WTC11 (cell line): ENCODE measurements at regions not wholly inside any gene's neighbourhood (a gene's known extent, or its start where the extent isn't known, plus 50 kb on each side); places are given as distances from the start of the nearest gene placed in this dataset.

Experiments used
- ATAC-seq: fragments of 200-7000 bp; cut with Tn5 transposase; 2 replicates; pipeline ENCODE4 v1.10.0; 2021; ENCODE audit warnings: mild to moderate bottlenecking, moderate library complexity
- CTCF ChIA-PET: fragments of 300-600 bp; sonication (Branson Sonifier 250); formaldehyde crosslinking; loops from one replicate; lab custom pipeline; 2021; ENCODE audit warnings: antibody characterized with exemption; lab: Charles Lee
- POLR2A ChIA-PET: fragments of 350-600 bp; sonication (Branson Sonifier 250); formaldehyde crosslinking; loops from one replicate; lab custom pipeline; 2021; ENCODE audit warnings: antibody characterized with exemption; lab: Charles Lee
- DNase-seq: peaks from one replicate; pipeline ENCODE4 v3.0.0; 2021; ENCODE audit warnings: low spot score
- H3K27ac Mint-ChIP-seq: 2 replicates; pipeline ENCODE4 v1.8.0; 2021; ENCODE audit warnings: mixed read lengths
- H3K27me3 Mint-ChIP-seq: 2 replicates; pipeline ENCODE4 v1.8.0; 2021; ENCODE audit warnings: low read depth, mild to moderate bottlenecking, moderate library complexity, mixed read lengths
- H3K36me3 Mint-ChIP-seq: 2 replicates; pipeline ENCODE4 v1.8.0; 2021; ENCODE audit warnings: mixed read lengths
- H3K4me1 Mint-ChIP-seq: 2 replicates; pipeline ENCODE4 v1.8.0; 2022; ENCODE audit warnings: mixed read lengths
- H3K4me3 Mint-ChIP-seq: 2 replicates; pipeline ENCODE4 v1.8.0; 2021; ENCODE audit warnings: mild to moderate bottlenecking, moderate library complexity, mixed read lengths
- H3K9me3 Mint-ChIP-seq: 2 replicates; pipeline ENCODE4 v1.8.0; 2021; ENCODE audit warnings: mixed read lengths
- ATF1 ChIP-seq: sonication (generic); formaldehyde crosslinking; IDR thresholded peaks from 2 replicates; pipeline ENCODE4 v1.8.1; 2023; ENCODE audit warnings: mild to moderate bottlenecking, moderate library complexity, missing genetic modification reagents
- ATF3 ChIP-seq: sonication (generic); formaldehyde crosslinking; conservative IDR thresholded peaks from 2 replicates; pipeline ENCODE4 v1.8.1; 2022; ENCODE audit warnings: mild to moderate bottlenecking, missing genetic modification reagents
- CBFB ChIP-seq: sonication (generic); formaldehyde crosslinking; IDR thresholded peaks from 2 replicates; pipeline ENCODE4 v1.8.1; 2022; ENCODE audit warnings: mild to moderate bottlenecking, low read depth, missing genetic modification reagents
- E2F4 ChIP-seq: sonication (generic); formaldehyde crosslinking; IDR thresholded peaks from 2 replicates; pipeline ENCODE4 v1.8.1; 2022; ENCODE audit warnings: low read depth, mild to moderate bottlenecking, moderate library complexity, missing genetic modification reagents, borderline replicate concordance
- FOXP4 ChIP-seq: sonication (generic); formaldehyde crosslinking; IDR thresholded peaks from 2 replicates; pipeline ENCODE4 v1.8.0; 2022; ENCODE audit warnings: mild to moderate bottlenecking, missing genetic modification reagents
- MAX ChIP-seq: sonication (generic); formaldehyde crosslinking; IDR thresholded peaks from 2 replicates; pipeline ENCODE4 v1.8.0; 2022; ENCODE audit warnings: mild to moderate bottlenecking, missing genetic modification reagents
- NFE2L1 ChIP-seq: sonication (generic); formaldehyde crosslinking; IDR thresholded peaks from 2 replicates; pipeline ENCODE4 v1.8.1; 2023; ENCODE audit warnings: missing genetic modification reagents
- RELA ChIP-seq: sonication (generic); formaldehyde crosslinking; IDR thresholded peaks from 2 replicates; pipeline ENCODE4 v1.8.1; 2022; ENCODE audit warnings: missing genetic modification reagents, mild to moderate bottlenecking, borderline replicate concordance
- ZNF219 ChIP-seq: sonication (generic); formaldehyde crosslinking; IDR thresholded peaks from 2 replicates; pipeline ENCODE4 v1.8.0; 2023; ENCODE audit warnings: missing genetic modification reagents, mild to moderate bottlenecking, borderline replicate concordance
- ZNF263 ChIP-seq: sonication (generic); formaldehyde crosslinking; IDR thresholded peaks from 2 replicates; pipeline ENCODE4 v1.8.1; 2022; ENCODE audit warnings: low read depth, mild to moderate bottlenecking, moderate library complexity, missing genetic modification reagents
- ZNF423 ChIP-seq: fragments of 250-450 bp; sonication (Bioruptor Pico); IDR thresholded peaks from 2 replicates; pipeline ENCODE4 v2.1.2; 2022; ENCODE audit warnings: mild to moderate bottlenecking, moderate library complexity
- TF ChIP-seq, protein P1 (sequence below): sonication (generic); formaldehyde crosslinking; IDR thresholded peaks from 2 replicates; pipeline ENCODE4 v1.8.1; 2023; ENCODE audit warnings: mild to moderate bottlenecking, missing genetic modification reagents, moderate library complexity
- TF ChIP-seq, protein P2 (sequence below): fragments of 250-450 bp; sonication (Bioruptor Pico); IDR thresholded peaks from 2 replicates; pipeline ENCODE4 v1.8.0; 2021; ENCODE audit warnings: mild to moderate bottlenecking
- TF ChIP-seq, protein P3 (sequence below): sonication (generic); formaldehyde crosslinking; IDR thresholded peaks from 2 replicates; pipeline ENCODE4 v1.8.0; 2022; ENCODE audit warnings: missing genetic modification reagents

DNA sequence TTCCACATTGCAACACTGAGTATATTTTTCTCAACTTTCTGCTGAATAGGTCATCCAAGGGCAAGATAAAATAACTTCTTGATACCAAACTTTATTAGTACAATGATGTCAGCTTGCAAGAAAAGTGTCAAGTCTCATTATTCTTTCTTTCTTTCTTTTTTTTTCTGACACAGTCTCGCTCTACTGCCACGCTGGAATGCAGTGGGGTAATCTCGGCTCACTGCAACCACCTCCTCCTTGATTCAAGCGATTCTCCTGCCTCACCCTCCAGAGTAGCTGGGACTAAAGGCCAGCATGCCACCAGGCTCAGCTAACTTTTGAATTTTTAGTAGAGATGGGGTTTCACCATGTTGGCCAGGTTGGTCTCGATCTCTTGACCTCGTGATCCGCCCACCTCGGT, 523.4 kb downstream of the FSCB start (continued):
- TF ChIP-seq ATF1 (no peak), CBFB (no peak), FOXP4 (CRISPR knock-in tag) (no peak)

DNA sequence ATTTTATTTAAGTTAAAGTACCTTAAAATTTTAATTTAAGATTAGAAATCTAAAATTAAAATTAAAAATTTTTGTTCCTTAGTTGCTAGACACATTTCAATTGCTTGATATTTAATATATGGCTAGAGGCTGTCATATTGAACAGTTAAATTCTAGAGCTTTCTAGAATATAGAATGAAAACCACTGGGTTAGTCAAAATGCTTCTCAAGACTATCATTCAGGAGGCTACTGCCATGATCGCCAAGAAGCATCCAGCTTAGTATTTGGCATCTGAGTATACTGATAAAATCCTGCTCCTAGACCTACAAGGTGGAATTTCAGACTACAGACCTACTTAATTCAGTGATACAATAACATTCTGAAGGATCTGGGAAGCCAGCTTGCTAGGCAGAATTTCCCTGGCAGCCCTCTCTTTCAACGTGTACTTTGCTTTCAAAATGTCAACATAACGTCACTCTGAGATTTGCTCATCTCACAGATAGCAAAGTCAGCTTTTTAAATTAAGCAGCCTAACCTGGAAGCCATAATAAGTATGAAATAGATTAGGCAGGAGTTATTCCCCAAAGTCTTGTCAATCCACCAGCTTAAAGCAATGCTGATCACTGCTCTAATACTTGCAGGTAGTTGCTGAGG, 525.8 kb downstream of the FSCB start:
- no peak for ATAC-seq
- no peak for DNase-seq
- H3K9me3 Mint-ChIP-seq = peaks cover 19% of the 10 kb centered on the region
- H3K36me3 Mint-ChIP-seq = peaks cover 3% of the 10 kb centered on the region; the same call in 1 of the 2 replicates
- H3K27me3 Mint-ChIP-seq = no peaks in the 10 kb centered on the region
- TF ChIP-seq, protein P1, sequence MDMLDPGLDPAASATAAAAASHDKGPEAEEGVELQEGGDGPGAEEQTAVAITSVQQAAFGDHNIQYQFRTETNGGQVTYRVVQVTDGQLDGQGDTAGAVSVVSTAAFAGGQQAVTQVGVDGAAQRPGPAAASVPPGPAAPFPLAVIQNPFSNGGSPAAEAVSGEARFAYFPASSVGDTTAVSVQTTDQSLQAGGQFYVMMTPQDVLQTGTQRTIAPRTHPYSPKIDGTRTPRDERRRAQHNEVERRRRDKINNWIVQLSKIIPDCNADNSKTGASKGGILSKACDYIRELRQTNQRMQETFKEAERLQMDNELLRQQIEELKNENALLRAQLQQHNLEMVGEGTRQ (CRISPR knock-in tag) = no peak
- TF ChIP-seq, protein P2, sequence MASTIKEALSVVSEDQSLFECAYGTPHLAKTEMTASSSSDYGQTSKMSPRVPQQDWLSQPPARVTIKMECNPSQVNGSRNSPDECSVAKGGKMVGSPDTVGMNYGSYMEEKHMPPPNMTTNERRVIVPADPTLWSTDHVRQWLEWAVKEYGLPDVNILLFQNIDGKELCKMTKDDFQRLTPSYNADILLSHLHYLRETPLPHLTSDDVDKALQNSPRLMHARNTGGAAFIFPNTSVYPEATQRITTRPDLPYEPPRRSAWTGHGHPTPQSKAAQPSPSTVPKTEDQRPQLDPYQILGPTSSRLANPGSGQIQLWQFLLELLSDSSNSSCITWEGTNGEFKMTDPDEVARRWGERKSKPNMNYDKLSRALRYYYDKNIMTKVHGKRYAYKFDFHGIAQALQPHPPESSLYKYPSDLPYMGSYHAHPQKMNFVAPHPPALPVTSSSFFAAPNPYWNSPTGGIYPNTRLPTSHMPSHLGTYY (CRISPR knock-in tag) = no peak
- no peak for TF ChIP-seq NFE2L1 (CRISPR knock-in tag)
- TF ChIP-seq RELA (CRISPR knock-in tag) = no peak
- TF ChIP-seq, protein P3, sequence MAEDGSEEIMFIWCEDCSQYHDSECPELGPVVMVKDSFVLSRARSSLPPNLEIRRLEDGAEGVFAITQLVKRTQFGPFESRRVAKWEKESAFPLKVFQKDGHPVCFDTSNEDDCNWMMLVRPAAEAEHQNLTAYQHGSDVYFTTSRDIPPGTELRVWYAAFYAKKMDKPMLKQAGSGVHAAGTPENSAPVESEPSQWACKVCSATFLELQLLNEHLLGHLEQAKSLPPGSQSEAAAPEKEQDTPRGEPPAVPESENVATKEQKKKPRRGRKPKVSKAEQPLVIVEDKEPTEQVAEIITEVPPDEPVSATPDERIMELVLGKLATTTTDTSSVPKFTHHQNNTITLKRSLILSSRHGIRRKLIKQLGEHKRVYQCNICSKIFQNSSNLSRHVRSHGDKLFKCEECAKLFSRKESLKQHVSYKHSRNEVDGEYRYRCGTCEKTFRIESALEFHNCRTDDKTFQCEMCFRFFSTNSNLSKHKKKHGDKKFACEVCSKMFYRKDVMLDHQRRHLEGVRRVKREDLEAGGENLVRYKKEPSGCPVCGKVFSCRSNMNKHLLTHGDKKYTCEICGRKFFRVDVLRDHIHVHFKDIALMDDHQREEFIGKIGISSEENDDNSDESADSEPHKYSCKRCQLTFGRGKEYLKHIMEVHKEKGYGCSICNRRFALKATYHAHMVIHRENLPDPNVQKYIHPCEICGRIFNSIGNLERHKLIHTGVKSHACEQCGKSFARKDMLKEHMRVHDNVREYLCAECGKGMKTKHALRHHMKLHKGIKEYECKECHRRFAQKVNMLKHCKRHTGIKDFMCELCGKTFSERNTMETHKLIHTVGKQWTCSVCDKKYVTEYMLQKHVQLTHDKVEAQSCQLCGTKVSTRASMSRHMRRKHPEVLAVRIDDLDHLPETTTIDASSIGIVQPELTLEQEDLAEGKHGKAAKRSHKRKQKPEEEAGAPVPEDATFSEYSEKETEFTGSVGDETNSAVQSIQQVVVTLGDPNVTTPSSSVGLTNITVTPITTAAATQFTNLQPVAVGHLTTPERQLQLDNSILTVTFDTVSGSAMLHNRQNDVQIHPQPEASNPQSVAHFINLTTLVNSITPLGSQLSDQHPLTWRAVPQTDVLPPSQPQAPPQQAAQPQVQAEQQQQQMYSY = no peak
- TF ChIP-seq ZNF263 (CRISPR knock-in tag) = no peak
- H3K27ac Mint-ChIP-seq = no peak overlapping the region
- no peak overlapping the region for H3K4me3 Mint-ChIP-seq
- CTCF ChIA-PET = no interaction called here
- POLR2A ChIA-PET = no interaction called here
- H3K4me1 Mint-ChIP-seq = peaks cover 9% of the 10 kb centered on the region

DNA sequence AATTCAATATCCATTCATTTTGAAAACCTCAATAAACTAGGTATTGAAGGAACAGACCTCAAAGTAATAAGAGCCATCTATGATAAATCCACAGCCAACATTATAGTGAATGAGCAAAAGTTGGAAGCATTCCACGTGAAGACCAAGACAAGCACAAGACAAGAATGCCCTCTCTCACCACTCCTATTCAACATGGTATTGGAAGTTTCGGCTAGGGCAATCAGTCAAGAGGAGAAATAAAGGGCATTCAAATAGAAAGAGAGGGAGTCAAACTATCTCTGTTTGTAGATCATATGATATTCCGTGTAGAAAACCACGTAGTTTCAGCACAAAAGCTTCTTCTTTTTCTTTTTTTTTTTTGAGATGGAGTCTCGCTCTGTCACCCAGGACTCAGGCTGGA, 550.3 kb downstream of the FSCB start:
- Mint-ChIP-seq H3K27me3 (no peaks in the 10 kb centered on the region), H3K9me3 (0 out of 2 replicates have a peak, but pooled peaks cover 3% of the 10 kb centered on the region), H3K27ac (no peak overlapping the region), H3K4me1 (no peaks in the 10 kb centered on the region), H3K36me3 (no peaks in the 10 kb centered on the region), H3K4me3 (no peak overlapping the region)
- TF ChIP-seq, protein P3 = no peak
- no peak for TF ChIP-seq ATF3 (CRISPR knock-in tag)
- no peak for TF ChIP-seq ZNF263 (CRISPR knock-in tag)
- TF ChIP-seq, protein P1 (CRISPR knock-in tag) = no peak
- no peak for TF ChIP-seq MAX (CRISPR knock-in tag)
- no peak for TF ChIP-seq E2F4 (CRISPR knock-in tag)
- no peak for TF ChIP-seq ZNF423 (CRISPR knock-in tag)
- TF ChIP-seq ZNF219 = no peak
- ATAC-seq (no peak), DNase-seq (no peak)
- CTCF ChIA-PET = no interaction called here
- POLR2A ChIA-PET = no interaction called here
